ENCODE measurements at regions not wholly inside any gene's neighbourhood (a gene's known extent, or its start where the extent isn't known, plus 50 kb on each side); places are given as distances from the start of the nearest gene placed in this dataset.
"Not testable (repeated sequence)": the region's sequence is repeated elsewhere in the genome, so short reads cannot be mapped to it uniquely, and the experiment has no call there.

DNA sequence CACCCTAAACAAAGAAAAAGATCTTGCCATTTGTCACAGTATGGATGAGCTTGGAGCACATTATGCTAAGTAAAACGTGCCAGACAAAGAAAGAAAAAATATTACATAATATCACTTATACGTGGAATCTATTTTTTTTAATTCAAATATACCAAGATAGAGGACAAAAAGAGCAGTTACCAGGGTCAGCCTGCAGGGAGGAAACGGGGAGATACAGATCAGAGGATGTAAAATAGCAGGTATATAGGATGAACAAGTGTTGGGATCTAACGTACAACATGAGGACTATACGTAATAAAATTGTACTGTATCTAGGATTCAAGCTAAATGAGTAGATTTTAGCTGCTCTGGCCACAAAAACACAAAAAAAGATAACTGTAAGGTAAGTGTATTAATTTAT, 247.5 kb downstream of the TMEM161B start:
- Histone ChIP-seq H3K4me3 (no peak overlapping the region), H3K9me3 (no peaks in the 10 kb centered on the region), H3K27me3 (no peaks in the 10 kb centered on the region), H3K36me3 (replicated peaks in 1 of 2; ENCODE audit: insufficient read depth in 1 of 2, low read depth in 2 of 2) (no peaks in the 10 kb centered on the region), H3K4me1 (no peaks in the 10 kb centered on the region), H3K27ac (no peak overlapping the region)
- 54 to 59% methylated on average over 5 of the region's 5 CpGs for WGBS, 2 donors
- TF ChIP-seq, protein P1, sequence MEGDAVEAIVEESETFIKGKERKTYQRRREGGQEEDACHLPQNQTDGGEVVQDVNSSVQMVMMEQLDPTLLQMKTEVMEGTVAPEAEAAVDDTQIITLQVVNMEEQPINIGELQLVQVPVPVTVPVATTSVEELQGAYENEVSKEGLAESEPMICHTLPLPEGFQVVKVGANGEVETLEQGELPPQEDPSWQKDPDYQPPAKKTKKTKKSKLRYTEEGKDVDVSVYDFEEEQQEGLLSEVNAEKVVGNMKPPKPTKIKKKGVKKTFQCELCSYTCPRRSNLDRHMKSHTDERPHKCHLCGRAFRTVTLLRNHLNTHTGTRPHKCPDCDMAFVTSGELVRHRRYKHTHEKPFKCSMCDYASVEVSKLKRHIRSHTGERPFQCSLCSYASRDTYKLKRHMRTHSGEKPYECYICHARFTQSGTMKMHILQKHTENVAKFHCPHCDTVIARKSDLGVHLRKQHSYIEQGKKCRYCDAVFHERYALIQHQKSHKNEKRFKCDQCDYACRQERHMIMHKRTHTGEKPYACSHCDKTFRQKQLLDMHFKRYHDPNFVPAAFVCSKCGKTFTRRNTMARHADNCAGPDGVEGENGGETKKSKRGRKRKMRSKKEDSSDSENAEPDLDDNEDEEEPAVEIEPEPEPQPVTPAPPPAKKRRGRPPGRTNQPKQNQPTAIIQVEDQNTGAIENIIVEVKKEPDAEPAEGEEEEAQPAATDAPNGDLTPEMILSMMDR (IDR thresholded peaks at IDR 0.05), result no peak
- TF ChIP-seq POLR2A (IDR thresholded peaks at IDR 0.05), result no peak
- intact Hi-C loops (cut with DNase I), result no loop called here
- no peak for ATAC-seq
- DNase-seq, result no peak

DNA sequence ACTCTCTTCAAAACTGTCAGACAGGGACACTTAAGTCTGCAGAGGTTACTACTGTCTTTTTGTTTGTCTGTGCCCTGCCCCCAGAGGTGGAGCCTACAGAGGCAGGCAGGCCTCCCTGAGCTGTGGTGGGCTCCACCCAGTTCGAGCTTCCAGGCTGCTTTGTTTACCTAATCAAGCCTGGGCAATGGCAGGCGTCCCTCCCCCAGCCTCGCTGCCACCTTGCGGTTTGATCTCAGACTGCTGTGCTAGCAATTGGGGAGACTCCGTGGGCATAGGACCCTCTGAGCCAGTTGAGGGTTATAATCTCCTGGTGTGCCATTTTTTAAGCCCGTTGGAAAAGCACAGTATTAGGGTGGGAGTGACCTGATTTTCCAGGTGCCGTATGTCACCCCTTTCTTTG, 253.7 kb downstream of the TMEM161B start:
- H3K4me1 ChIP-seq; H3K27ac ChIP-seq; H3K36me3 ChIP-seq (replicated peaks in 1 of 2; ENCODE audit: insufficient read depth in 1 of 2, low read depth in 2 of 2); H3K27me3 ChIP-seq; H3K9me3 ChIP-seq; intact Hi-C loops (cut with DNase I); DNase-seq; H3K4me3 ChIP-seq; ATAC-seq: not testable (repeated sequence)
- 54 to 76% methylated on average over 5 to 7 of the region's 7 CpGs for WGBS, 2 donors

DNA sequence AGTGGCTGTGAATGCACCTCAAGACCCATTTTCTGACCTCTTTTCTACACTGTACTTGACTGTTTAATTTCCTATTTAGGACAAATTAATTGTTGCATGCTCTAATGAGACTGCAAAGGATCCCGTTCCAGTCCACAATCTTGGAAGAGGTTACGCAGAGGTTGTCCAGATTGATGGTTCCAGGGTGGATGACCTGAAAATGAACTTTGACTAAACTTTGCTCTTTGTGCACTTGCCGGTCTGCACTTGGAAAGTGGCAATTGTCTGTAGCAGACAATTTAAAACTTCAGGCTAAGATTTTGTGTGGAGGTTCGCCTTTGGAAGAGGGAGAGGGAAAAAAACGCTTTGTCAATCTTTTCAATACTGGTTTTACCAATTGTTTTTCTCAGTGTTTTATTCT, 267.8 kb downstream of the TMEM161B start:
- intact Hi-C loops (cut with DNase I), result no loop called here
- Histone ChIP-seq H3K9me3 (no peaks in the 10 kb centered on the region), H3K27me3 (no peaks in the 10 kb centered on the region), H3K4me3 (no peak overlapping the region), H3K36me3 (replicated peaks in 1 of 2; ENCODE audit: insufficient read depth in 1 of 2, low read depth in 2 of 2) (no peaks in the 10 kb centered on the region), H3K4me1 (no peaks in the 10 kb centered on the region), H3K27ac (no peak overlapping the region)
- TF ChIP-seq, protein P1 (IDR thresholded peaks at IDR 0.05), result no peak
- TF ChIP-seq POLR2A (IDR thresholded peaks at IDR 0.05), result no peak
- WGBS, 2 donors, result 29 to 34% methylated on average over 5 of the region's 5 CpGs
- ATAC-seq (no peak), DNase-seq (no peak)

DNA sequence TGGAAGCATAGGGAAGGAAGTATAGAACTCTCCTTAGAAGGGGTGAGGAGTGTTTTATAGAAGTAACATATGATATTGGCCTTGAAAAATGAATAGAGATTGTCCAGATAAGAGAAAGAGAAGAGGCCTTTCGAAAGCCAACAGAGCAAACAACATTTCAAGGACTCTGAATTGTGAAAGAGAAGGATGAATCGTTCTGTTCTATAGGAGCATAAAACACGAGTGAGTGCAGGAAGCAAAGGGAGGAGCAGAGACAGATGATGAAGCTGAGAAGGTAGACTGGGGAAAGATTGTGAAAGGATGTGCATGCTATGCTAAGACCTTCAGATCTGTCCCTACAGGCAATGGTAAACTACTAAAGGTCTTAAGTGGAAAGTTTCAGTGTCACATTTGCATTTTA, 271.0 kb downstream of the TMEM161B start:
- Histone ChIP-seq H3K36me3 (replicated peaks in 1 of 2; ENCODE audit: insufficient read depth in 1 of 2, low read depth in 2 of 2) (no peaks in the 10 kb centered on the region), H3K27me3 (no peaks in the 10 kb centered on the region), H3K4me3 (no peak overlapping the region), H3K9me3 (no peaks in the 10 kb centered on the region), H3K4me1 (no peaks in the 10 kb centered on the region), H3K27ac (no peak overlapping the region)
- DNase-seq (no peak), ATAC-seq (no peak)
- intact Hi-C loops (cut with DNase I), result no loop called here
- TF ChIP-seq, protein P1 (IDR thresholded peaks at IDR 0.05), result no peak
- 12 to 40% methylated on average over 2 to 3 of the region's 3 CpGs for WGBS, 2 donors

DNA sequence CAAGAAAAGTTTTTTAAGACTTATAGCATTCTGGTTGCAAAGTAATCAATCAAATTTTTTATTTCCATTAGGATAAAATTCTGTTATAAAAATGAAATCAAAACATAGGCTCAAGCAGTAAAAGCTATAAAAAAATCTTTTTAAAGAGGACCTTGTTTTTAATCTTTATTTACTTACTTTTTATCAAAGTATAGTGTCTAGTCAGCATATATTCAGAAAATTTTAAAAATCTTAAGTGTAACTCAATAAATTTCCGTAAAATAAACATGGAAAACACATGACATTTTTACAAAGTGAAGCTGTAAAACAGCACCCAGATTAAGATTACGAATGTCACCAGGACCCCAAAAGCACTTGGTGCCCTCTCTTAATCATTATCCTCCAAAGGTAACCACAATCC, 302.4 kb downstream of the TMEM161B start:
- ATAC-seq (no peak), DNase-seq (no peak)
- H3K36me3 ChIP-seq (replicated peaks in 1 of 2; ENCODE audit: insufficient read depth in 1 of 2, low read depth in 2 of 2), result no peaks in the 10 kb centered on the region
- intact Hi-C loops (cut with DNase I), result no loop called here
- H3K4me3 ChIP-seq, result no peak overlapping the region
- TF ChIP-seq, protein P1 (IDR thresholded peaks at IDR 0.05), result no peak
- TF ChIP-seq POLR2A (IDR thresholded peaks at IDR 0.05), result no peak
- no peaks in the 10 kb centered on the region for H3K9me3 ChIP-seq
- H3K4me1 ChIP-seq, result no peaks in the 10 kb centered on the region
- H3K27me3 ChIP-seq, result no peaks in the 10 kb centered on the region
- 24 to 26% methylated on average over 2 of the region's 2 CpGs for WGBS, 2 donors
- H3K27ac ChIP-seq, result no peak overlapping the region

Data from body of pancreas (tissue), 4 donors.